ENCODE measurements at regions not wholly inside any gene's neighbourhood (a gene's known extent, or its start where the extent isn't known, plus 50 kb on each side); places are given as distances from the start of the nearest gene placed in this dataset.

- no peak for DNase-seq (ENCODE audit: low spot score)
- intact Hi-C loops (cut with DNase I) = no loop called here
- TF ChIP-seq POLR2A (IDR thresholded peaks at IDR 0.05) = no peak
- no peak for TF ChIP-seq POLR2AphosphoS5 (IDR thresholded peaks at IDR 0.05)
- TF ChIP-seq CTCF (IDR thresholded peaks at IDR 0.05) = no peak
- H3K4me3 ChIP-seq = no peak overlapping the region
- no peaks in the 10 kb centered on the region for H3K4me1 ChIP-seq (replicated peaks)
- H3K27ac ChIP-seq = no peak overlapping the region
- H3K9me3 ChIP-seq = no peaks in the 10 kb centered on the region
- WGBS = 14% methylated on average over 1 of the region's 1 CpG
- peaks cover 12% of the 10 kb centered on the region for H3K27me3 ChIP-seq (replicated peaks; ENCODE audit: insufficient read depth)
- H3K36me3 ChIP-seq = no peaks in the 10 kb centered on the region
Observed at GRCh38 chr12:108004319-108004718, 124.8 kb upstream of the WSCD2 start.

DNA sequence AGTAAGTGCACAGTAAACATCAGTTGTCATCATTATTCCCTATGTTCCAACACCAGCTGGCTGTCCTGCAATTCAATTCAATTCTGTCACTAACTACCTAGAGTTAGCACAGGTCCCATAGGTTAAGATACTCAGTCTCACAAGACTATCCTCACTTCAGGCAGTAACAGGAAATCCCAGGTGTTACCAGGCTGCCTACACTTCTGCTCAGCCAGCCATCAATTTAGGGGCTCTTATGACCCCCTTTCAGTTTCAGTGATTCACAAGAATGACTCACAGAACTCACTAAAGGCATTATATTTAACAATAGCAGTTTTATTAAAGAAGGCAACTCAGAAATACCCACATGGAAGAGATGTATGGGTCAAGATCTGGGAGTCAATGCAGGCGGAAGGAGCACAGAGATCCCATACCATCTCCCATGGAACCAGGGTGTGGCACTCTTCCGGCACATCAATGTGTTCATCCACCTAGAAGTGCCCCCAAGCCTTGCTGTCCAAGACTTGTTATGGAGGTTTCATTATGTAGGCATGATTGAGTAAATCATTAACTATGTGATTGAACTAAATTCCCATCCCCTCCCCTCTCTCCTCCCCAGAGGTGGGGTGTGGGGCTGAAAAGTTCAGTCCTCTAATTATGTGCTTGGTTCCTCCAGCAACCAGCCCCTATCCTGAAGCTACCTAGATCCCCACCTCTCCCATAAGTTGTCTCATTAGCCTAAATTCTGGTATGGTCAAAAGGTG, 120.8 kb upstream of the WSCD2 start:
- Histone ChIP-seq H3K4me1 (replicated peaks) (no peaks in the 10 kb centered on the region), H3K4me3 (no peak overlapping the region), H3K27me3 (replicated peaks; ENCODE audit: insufficient read depth) (peaks cover 4% of the 10 kb centered on the region), H3K9me3 (no peaks in the 10 kb centered on the region), H3K36me3 (no peaks in the 10 kb centered on the region), H3K27ac (no peak overlapping the region)
- intact Hi-C loops (cut with DNase I) = no loop called here
- WGBS = 84% methylated on average over 2 of the region's 2 CpGs
- TF ChIP-seq CTCF (IDR thresholded peaks at IDR 0.05) (no peak), POLR2AphosphoS5 (IDR thresholded peaks at IDR 0.05) (no peak), POLR2A (IDR thresholded peaks at IDR 0.05) (no peak)
- DNase-seq (ENCODE audit: low spot score) = no peak

GRCh38 chr12:108009442-108010070, 119.5 kb upstream of the WSCD2 start:
- 32% methylated on average over 4 of the region's 4 CpGs for WGBS
- no peak overlapping the region for H3K27ac ChIP-seq
- no peak for DNase-seq (ENCODE audit: low spot score)
- no peaks in the 10 kb centered on the region for H3K4me1 ChIP-seq (replicated peaks)
- intact Hi-C loops (cut with DNase I) = no loop called here
- H3K9me3 ChIP-seq = no peaks in the 10 kb centered on the region
- H3K27me3 ChIP-seq (replicated peaks; ENCODE audit: insufficient read depth) = peaks cover 4% of the 10 kb centered on the region
- no peak for TF ChIP-seq POLR2A (IDR thresholded peaks at IDR 0.05)
- no peak for TF ChIP-seq CTCF (IDR thresholded peaks at IDR 0.05)
- no peak for TF ChIP-seq POLR2AphosphoS5 (IDR thresholded peaks at IDR 0.05)
- H3K36me3 ChIP-seq = no peaks in the 10 kb centered on the region
- no peak overlapping the region for H3K4me3 ChIP-seq

DNA sequence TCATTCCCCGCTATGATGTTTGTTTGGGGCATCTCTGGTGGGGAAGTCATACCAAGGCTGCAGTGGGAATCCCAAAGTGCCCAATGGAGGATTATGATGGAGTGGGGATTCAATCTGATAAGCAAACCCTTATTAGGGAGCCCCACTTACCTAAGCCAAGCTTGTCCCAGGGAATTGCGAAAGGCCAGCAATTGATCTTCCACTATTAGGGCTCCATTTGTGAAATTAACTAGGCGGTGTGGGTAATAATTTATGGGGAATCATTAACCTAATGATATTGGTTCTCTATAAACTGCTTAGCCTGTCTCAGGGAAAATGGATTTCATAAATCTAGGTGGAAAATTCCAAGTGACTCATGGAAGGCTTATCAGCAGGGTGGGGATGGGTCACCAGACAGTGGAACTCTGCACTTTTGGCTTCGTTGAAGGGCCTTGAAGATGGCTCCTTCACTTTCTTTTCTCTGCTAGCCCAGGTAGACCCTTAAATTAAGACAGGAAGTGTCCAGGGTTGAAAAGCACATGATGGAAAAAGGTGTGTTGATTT, 113.0 kb upstream of the WSCD2 start:
- H3K36me3 ChIP-seq = no peaks in the 10 kb centered on the region
- 73% methylated on average over 4 of the region's 4 CpGs for WGBS
- TF ChIP-seq CTCF (IDR thresholded peaks at IDR 0.05) = no peak

More for the DNA sequence above, 113.0 kb upstream of the WSCD2 start:
- no peaks in the 10 kb centered on the region for H3K9me3 ChIP-seq
- no peak for DNase-seq (ENCODE audit: low spot score)
- H3K4me1 ChIP-seq (replicated peaks) = no peaks in the 10 kb centered on the region
- H3K4me3 ChIP-seq = no peak overlapping the region
- H3K27me3 ChIP-seq (replicated peaks; ENCODE audit: insufficient read depth) = no peaks in the 10 kb centered on the region
- intact Hi-C loops (cut with DNase I) = no loop called here
- no peak overlapping the region for H3K27ac ChIP-seq
